ENCODE measurements at regions not wholly inside any gene's neighbourhood (a gene's known extent, or its start where the extent isn't known, plus 50 kb on each side); places are given as distances from the start of the nearest gene placed in this dataset.

DNA sequence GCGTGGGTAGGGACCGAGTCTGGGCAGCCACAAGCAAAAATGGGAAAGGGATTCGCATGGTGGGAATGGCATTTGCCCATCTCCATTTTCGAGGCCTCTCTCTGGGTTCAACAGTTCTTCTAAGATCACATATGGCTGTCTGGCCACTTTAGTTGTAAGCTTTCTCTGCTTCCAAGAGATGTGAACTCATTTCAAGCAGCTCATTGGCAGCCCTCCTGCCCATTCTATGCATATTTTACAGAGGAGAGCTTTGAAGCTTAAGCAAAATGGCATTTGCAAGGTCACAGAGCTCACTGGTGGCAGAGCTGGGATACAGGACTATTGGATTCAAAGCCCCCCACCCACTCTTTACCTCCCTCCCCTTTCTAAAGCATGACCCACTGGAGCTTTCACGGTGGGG lies 93.7 kb downstream of the HHIPL2 start:
- TF ChIP-seq, protein P1, sequence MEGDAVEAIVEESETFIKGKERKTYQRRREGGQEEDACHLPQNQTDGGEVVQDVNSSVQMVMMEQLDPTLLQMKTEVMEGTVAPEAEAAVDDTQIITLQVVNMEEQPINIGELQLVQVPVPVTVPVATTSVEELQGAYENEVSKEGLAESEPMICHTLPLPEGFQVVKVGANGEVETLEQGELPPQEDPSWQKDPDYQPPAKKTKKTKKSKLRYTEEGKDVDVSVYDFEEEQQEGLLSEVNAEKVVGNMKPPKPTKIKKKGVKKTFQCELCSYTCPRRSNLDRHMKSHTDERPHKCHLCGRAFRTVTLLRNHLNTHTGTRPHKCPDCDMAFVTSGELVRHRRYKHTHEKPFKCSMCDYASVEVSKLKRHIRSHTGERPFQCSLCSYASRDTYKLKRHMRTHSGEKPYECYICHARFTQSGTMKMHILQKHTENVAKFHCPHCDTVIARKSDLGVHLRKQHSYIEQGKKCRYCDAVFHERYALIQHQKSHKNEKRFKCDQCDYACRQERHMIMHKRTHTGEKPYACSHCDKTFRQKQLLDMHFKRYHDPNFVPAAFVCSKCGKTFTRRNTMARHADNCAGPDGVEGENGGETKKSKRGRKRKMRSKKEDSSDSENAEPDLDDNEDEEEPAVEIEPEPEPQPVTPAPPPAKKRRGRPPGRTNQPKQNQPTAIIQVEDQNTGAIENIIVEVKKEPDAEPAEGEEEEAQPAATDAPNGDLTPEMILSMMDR (IDR thresholded peaks at IDR 0.05; ENCODE audit: poor library complexity), result no peak
- TF ChIP-seq EZH2 (IDR thresholded peaks at IDR 0.05; ENCODE audit: borderline replicate concordance) (no peak), EZH2phosphoT487 (IDR thresholded peaks at IDR 0.05; ENCODE audit: low read depth, severe bottlenecking, unreplicated experiment) (no peak)

All from hepatocyte (in vitro differentiated cells).